Stomach (tissue), 8 donors: ENCODE measurements at regions not wholly inside any gene's neighbourhood (a gene's known extent, or its start where the extent isn't known, plus 50 kb on each side); places are given as distances from the start of the nearest gene placed in this dataset.
A peak's percentile ranks its signal among the peaks of the same experiment; 100 is the strongest.

ENCODE experiments used
- DNase-seq, 2 donors: peaks; one replicate each; pipeline versions ENCODE4 v3.0.0 to v3.0.0-alpha.2; 2013 to 2019
- H3K27ac ChIP-seq, 5 donors: fragments of 200-600 bp in 4 of 5; sonication (generic) in 4 of 5; one replicate each; pipeline ENCODE4 v1.5.1; 2013 to 2019; ENCODE audit warnings: mild to moderate bottlenecking in 1 of 5, moderate library complexity in 1 of 5
- H3K27me3 ChIP-seq, 3 donors: fragments of 200-600 bp; sonication (generic); one replicate each; pipeline ENCODE4 v1.5.1; 2017 to 2019; ENCODE audit warnings: mixed run types in 1 of 3
- H3K36me3 ChIP-seq, 4 donors: fragments of 200-600 bp; sonication (generic); 1 replicate in 3 of 4; 2 replicates in 1 of 4; pipeline ENCODE4 v1.5.1; 2016 to 2019
- H3K4me1 ChIP-seq, 4 donors: fragments of 200-600 bp; sonication (generic); one replicate each; pipeline ENCODE4 v1.5.1; 2016 to 2019
- H3K4me3 ChIP-seq, 4 donors: fragments of 200-600 bp; sonication (generic) in 3 of 4; one replicate each; pipeline ENCODE4 v1.5.1; 2016 to 2019; ENCODE audit warnings: mild to moderate bottlenecking in 1 of 4
- H3K9me3 ChIP-seq, 4 donors: fragments of 200-600 bp; sonication (generic); one replicate each; pipeline ENCODE4 v1.5.1; 2016 to 2019
- CTCF ChIP-seq, 7 experiments: fragments of 450-650 bp in 4 of 7; fragments of 200-600 bp in 3 of 7; sonication (generic) in 3 of 7; IDR thresholded peaks; one replicate each; pipeline ENCODE4 v1.5.1; 2016 to 2019; ENCODE audit warnings: antibody characterized with exemption in 7 of 7, control low read depth in 2 of 7, mild to moderate bottlenecking in 1 of 7
- EP300 ChIP-seq: sonication (generic); formaldehyde crosslinking; IDR thresholded peaks from one replicate; pipeline ENCODE4 v1.6.1; 2017; ENCODE audit warnings: antibody characterized with exemption
- POLR2A ChIP-seq, 4 donors: fragments of 450-650 bp; IDR thresholded peaks; one replicate each; pipeline ENCODE4 v1.6.1; 2016; ENCODE audit warnings: antibody characterized with exemption in 4 of 4, control low read depth in 2 of 4, mild to moderate bottlenecking in 1 of 4, moderate library complexity in 1 of 4
- POLR2AphosphoS5 ChIP-seq, 3 donors: sonication (generic); formaldehyde crosslinking; IDR thresholded peaks; one replicate each; pipeline ENCODE4 v1.6.1; 2016; ENCODE audit warnings: antibody characterized with exemption in 3 of 3
- WGBS, 5 donors: extraction: QIAGEN DNeasy Blood & Tissue Kit in 3 of 5; methylation state at CpG; one replicate each; pipeline versions ENCODE4 v1.1.5 to v1.1.7; 2013 to 2018; 5-methylcytosine and 5-hydroxymethylcytosine counted together
- intact Hi-C: fragments of 100-400 bp; cut with DNase I; formaldehyde crosslinking; loops from one replicate; pipeline ENCODE4 v1.15.1; 2023; ENCODE audit warnings: low total_unique reads
- donor health status: healthy with polysubstance abuse.
- donor health status: Bipolar disorder and iron deficiency.
- donor health status: healthy.

GRCh38 chr7:88545663-88546062, 213.8 kb upstream of the ZNF804B start:
- no peak for TF ChIP-seq POLR2A (IDR thresholded peaks at IDR 0.05)
- no peak for TF ChIP-seq EP300
- TF ChIP-seq CTCF (IDR thresholded peaks at IDR 0.05): no peak
- TF ChIP-seq POLR2AphosphoS5 (IDR thresholded peaks at IDR 0.05): no peak
- peaks cover 0 to 29% (median 10%) of the 10 kb centered on the region in 4 donors for H3K9me3 ChIP-seq

GRCh38 chr7:88540012-88540411, 219.5 kb upstream of the ZNF804B start:
- 46 to 58% (median 53%) methylated on average over 4 of the region's 4 CpGs for WGBS, 5 donors
- intact Hi-C loops: no loop called here
- H3K27me3 ChIP-seq: no peaks in the 10 kb centered on the region
- H3K4me3 ChIP-seq: no peak overlapping the region
- no peaks in the 10 kb centered on the region for H3K4me1 ChIP-seq
- no peak overlapping the region for H3K27ac ChIP-seq
- peak in 1 of 2 donors; percentile 71 for DNase-seq
- TF ChIP-seq EP300 (no peak), CTCF (IDR thresholded peaks at IDR 0.05) (no peak), POLR2A (IDR thresholded peaks at IDR 0.05) (no peak)
- peaks cover 0 to 10% (median 0%) of the 10 kb centered on the region in 4 donors for H3K9me3 ChIP-seq
- no peaks in the 10 kb centered on the region for H3K36me3 ChIP-seq

More at GRCh38 chr7:88545663-88546062, 213.8 kb upstream of the ZNF804B start:
- Histone ChIP-seq H3K27ac (no peak overlapping the region), H3K36me3 (no peaks in the 10 kb centered on the region), H3K4me1 (no peaks in the 10 kb centered on the region), H3K27me3 (no peaks in the 10 kb centered on the region), H3K4me3 (no peak overlapping the region)
- WGBS, 5 donors: 56 to 82% (median 75%) methylated on average over 1 of the region's 1 CpG
- no peak for DNase-seq
- intact Hi-C loops: no loop called here

GRCh38 chr7:88539518-88539917, 220.0 kb upstream of the ZNF804B start:
- no peaks in the 10 kb centered on the region for H3K4me1 ChIP-seq
- H3K9me3 ChIP-seq: peaks cover 0 to 5% (median 0%) of the 10 kb centered on the region in 4 donors
- intact Hi-C loops: no loop called here
- no peaks in the 10 kb centered on the region for H3K36me3 ChIP-seq
- no peaks in the 10 kb centered on the region for H3K27me3 ChIP-seq
- H3K27ac ChIP-seq: no peak overlapping the region
- DNase-seq: peak in 1 of 2 donors; percentile 16
- no peak overlapping the region for H3K4me3 ChIP-seq
- no peak for TF ChIP-seq POLR2AphosphoS5 (IDR thresholded peaks at IDR 0.05)
- TF ChIP-seq EP300: no peak
- TF ChIP-seq POLR2A (IDR thresholded peaks at IDR 0.05): no peak
- TF ChIP-seq CTCF (IDR thresholded peaks at IDR 0.05): no peak
- 78 to 100% (median 86%) methylated on average over 2 of the region's 2 CpGs for WGBS, 5 donors

GRCh38 chr7:88523645-88524044, 217.0 kb upstream of the STEAP4 start:
- Histone ChIP-seq H3K9me3 (no peaks in the 10 kb centered on the region), H3K4me3 (no peak overlapping the region), H3K36me3 (no peaks in the 10 kb centered on the region), H3K4me1 (no peaks in the 10 kb centered on the region), H3K27ac (no peak overlapping the region), H3K27me3 (no peaks in the 10 kb centered on the region)
- DNase-seq: no peak
- intact Hi-C loops: no loop called here
- WGBS, 5 donors: 59 to 76% (median 74%) methylated on average over 3 of the region's 3 CpGs
- TF ChIP-seq POLR2A (IDR thresholded peaks at IDR 0.05) (no peak), EP300 (no peak), POLR2AphosphoS5 (IDR thresholded peaks at IDR 0.05) (no peak), CTCF (IDR thresholded peaks at IDR 0.05) (no peak)
